HG03558 (cell line): ENCODE measurements at regions not wholly inside any gene's neighbourhood (a gene's known extent, or its start where the extent isn't known, plus 50 kb on each side); places are given as distances from the start of the nearest gene placed in this dataset.

Experiments used
- ATAC-seq: cut with Tn5 transposase; IDR thresholded peaks from one replicate; pipeline ENCODE4 v1.9.1; 2021; ENCODE audit warnings: moderate number of reproducible peaks; ENCODE audit not compliant: unreplicated experiment; ENCODE audit errors: extremely low read depth

DNA sequence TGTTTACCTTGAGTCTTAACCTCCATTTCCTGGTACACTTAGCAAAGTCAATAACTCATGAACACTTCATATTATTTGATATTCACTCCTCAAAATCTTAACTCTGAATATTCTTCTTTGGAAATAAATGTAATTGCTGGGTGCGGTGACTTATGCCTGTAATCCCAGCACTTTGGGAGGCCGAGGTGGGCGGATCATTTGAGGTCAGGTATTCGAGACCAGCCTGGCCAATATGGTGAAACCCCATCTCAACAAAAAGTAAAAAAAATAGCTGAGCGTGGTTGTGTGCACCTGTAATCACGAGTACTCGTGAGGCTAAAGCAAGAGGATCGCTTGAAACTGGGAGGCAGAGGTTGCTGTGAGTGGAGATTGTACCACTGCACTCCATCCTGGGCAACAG is 201.3 kb upstream of the DSEL start:
- no peak for ATAC-seq

DNA sequence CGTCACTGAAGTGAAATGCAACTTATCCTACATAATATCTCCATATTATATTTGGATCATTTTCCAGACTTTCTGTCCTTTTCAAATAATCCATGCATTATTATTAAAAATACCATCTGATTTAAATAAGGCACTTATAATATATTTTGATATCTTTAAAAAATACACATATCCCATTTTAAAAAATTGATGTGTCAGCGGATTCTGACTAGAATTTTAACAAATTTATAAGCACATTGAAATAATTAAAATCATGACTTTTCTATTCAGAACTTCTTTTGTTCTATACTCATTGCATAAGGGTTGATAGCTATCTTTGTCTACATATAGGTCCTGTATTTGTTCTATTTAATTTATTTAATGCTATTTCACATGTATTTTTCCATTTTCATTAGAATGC is 199.0 kb upstream of the DSEL start:
- no peak for ATAC-seq

DNA sequence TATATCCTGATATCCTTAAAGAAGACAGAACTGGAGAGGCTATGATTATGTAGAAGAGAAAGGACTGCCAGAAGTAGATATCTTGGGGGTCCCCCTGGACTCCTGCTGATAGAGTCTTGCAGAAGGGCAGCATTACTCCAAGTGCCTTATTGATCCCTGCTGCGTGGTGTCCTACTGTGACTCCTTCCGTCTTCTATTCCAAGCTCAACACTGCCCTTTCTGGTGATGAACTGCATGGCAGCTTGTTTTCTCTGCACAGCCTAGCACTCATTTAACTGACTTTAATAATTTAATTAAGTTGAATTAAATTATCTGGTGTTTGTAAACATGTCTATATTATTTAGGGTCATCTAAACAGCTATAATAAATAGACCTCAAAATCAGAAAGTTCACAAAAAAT is 194.1 kb upstream of the DSEL start:
- ATAC-seq: no peak

DNA sequence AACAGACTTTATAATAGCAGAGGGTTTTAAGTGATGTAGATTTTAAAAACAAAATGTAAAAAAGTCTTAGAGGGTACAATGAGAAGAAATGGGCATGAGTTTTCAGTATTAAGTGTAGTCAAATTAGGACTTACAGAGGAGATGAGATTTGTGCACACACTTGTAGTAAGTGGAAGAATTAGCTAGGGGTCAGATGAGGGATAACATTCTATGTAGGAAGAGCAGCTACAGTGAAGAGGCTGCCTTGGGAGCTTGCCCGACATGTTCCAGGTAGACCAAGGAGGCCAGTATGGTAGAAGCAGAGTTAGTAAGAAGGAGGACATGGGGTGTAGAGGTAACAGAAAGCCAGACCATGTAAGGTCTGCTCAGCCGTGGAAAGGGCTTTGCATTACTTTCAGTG is 189.2 kb upstream of the DSEL start:
- ATAC-seq: no peak

DNA sequence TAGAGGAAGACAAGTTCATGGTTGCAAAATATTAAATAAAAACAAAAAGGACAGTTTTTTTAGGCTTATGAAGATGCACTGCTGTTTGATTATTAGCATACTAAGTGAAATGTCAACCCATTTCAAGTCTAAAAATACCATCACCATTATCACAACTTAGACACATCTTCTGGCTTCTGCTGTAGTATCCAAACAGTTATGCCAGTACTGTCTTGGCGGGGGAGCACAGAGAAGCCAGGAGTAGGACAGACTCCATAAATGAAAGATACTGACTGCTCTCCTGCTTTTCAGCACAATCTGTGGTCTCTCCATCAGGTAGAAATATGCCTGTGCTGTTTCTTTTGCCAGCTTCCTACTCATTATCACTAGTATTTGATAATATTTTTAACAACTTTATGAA is 179.2 kb upstream of the DSEL start:
- ATAC-seq: no peak

DNA sequence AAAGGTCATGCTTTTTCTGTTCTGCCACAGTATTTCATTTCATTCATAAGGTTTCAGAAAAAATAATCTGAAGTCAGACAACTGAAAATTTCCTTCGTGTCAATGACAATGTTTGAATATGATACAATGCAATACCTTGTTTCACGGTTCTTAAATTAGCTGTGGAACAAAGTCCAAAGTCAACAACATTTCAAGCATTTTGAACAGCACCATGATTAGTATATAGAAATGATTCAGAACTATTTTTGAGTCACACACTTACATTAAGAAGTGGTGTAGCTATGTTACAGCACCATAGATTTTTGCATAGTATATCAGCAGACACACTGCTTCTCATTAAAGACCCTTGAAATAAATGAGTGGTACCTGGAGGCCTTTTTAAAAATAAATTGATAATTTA is 178.3 kb upstream of the DSEL start:
- ATAC-seq: no peak

DNA sequence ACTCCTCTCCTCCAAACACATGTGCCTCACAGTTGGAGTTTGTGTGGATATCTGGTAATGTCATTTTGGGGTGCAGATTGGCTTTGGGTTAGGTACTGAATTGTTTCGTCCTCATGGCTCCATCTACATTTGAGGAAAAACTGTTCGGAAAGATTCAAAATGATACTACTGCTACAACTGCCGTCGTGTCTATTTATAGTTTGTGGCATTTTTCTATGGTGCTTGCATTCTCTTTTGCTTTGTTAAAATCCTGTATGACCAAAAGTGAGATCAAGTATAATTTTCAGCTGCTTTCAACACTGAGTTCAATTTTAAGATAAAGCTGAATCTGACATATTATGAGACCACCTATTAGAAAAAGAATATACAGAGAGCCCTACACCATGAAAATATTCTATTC is 176.3 kb upstream of the DSEL start:
- ATAC-seq: no peak

DNA sequence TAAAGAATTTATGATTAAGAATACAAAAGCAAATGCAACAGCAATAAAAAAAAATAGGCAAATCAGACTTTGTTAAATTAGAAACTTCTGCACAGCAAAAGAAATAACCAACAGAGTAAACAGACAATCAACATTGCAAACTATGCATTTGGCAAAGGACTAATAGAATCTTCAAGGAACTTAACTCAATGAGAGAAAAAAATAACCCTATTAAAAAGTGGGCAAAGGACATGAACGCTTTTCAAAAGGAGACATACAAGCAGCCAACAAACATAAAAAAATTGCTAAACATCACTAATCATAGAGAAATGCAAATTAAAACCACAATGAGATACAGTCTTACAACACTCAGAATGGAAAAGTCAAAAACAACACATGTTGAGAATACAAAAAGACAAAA is 166.0 kb upstream of the DSEL start:
- ATAC-seq: no peak

DNA sequence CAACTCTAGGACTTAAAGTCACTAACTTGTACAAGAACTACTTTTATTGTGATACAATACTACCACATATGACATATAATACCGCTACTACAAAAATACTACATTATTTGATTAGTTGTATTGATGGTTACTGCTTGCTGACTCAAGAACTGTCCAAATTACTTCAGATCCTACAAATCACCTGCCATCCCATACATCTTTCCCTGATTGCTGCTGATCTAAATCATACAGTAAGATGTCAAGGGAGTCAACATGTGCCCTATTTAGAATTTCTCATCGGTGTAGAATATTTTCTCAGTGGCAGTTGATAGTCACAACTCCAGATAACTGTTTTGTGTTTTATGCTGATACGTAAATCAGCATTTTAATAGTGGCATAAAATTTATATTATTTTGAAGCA is 161.0 kb upstream of the DSEL start:
- no peak for ATAC-seq

DNA sequence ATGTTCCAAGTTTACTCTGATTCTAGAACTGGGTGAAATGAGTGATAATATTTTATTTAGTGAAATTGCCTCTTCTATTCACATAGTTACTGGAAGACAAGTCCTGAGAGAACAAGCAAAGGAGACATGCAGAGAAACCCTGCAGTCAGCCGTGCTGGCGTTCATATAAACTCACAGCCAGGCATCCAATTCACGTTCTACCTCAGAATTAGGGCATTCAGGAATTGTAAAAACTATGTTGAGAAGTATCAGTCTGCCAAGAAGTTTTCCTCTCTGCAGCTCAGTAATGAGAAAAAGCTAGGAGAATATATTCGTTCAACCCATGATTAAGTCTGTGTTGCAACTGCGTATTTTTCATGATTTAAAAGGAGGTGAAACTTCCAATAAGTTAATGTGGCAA is 156.2 kb upstream of the DSEL start:
- ATAC-seq: no peak

DNA sequence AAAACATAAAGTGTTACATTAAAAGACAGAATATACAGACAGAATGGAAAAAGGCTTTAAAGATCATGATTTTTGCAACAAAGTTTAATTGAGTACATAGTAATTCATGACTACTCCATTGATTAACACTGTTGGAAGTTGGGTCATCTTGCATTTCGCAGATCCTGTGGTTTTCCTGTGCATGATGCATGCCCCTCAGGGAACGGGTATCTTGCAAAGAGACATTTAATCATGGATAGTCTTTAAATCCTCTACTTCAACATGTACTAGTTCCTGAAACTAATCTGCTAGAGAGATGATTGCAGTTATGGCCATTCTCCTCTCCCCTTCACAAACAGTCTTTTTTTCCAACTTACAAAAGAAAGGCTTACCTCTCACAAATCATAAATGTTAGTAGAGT is 155.6 kb upstream of the DSEL start:
- no peak for ATAC-seq

DNA sequence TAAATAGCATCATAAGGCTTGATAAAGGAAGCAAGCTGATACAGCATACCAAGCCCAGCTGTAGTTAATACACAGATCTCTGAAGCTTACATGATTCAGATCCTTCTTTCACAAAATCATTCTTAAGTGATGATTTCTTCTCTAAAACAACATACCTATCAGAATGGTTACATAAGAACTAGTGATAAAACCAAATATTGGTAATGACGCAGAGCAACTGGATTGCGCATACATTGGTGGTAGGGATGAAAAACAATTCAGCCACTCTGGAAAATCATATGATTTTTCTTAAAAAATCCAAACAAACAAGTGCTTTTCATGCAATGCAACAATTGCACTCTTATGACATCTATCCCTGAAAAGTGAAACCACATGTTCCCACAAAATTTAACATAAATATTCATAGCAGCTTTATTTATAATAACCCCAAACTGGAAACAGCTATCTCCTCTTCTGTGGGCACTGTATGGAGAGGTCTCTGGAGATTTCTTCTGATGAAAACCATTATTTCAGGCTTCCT is 153.6 kb upstream of the DSEL start:
- ATAC-seq: no peak

DNA sequence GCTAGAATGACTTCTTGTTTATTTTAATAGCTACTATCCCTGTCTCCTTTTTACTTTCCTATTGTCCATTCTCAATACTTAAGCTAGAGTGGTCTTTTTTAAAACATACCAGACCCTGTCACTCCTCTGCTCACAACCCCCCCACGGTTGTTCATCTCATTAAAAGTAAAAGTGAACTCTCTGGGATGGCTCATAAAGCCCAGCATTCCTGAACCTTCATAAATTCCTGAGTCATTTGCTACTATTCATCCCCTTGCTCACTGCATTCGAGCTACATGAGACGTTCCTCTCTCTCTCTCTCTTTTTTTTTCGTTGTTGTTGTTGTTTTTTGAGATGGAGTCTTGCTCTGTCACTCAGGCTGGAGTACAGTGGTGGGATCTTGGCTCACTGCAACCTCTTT is 148.7 kb upstream of the DSEL start:
- ATAC-seq: no peak

DNA sequence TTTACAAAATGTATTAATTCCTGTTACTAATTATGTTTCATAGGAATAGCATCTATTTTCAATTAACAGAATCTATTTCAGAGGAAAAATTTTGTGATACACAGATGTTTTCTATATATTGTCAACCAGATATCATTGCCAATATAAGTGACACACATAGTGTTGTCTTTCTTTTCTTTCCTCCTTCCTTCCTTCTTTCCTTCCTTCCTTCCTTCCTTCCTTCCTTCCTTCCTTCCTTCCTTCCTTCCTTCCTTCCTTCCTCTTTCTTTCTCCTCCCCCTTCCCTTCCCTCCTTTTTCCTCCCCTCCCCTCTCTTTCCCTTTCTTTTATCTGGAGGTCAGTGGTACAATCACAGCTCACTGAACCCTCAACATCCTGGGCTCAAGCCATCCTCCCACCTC is 146.5 kb upstream of the DSEL start:
- ATAC-seq: no peak

DNA sequence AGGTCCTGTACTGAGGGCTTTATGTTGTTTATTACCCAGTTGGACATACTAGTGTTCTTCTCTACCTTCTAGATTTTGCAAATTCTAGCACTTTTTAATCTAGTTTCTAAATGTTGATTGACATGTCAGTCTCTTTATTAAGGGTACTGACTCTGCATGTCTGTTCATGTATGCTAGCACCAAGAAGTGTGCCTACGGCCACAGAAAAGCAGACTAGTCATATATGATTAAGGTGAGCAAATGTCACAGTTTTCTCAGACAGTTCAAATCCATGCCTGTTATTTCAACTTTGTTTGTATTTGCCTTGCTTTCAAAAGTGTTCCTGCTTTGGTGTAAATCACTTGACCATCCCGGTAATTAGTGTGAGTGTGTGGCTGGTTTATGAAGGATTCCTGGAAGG is 145.0 kb upstream of the DSEL start:
- ATAC-seq: no peak

DNA sequence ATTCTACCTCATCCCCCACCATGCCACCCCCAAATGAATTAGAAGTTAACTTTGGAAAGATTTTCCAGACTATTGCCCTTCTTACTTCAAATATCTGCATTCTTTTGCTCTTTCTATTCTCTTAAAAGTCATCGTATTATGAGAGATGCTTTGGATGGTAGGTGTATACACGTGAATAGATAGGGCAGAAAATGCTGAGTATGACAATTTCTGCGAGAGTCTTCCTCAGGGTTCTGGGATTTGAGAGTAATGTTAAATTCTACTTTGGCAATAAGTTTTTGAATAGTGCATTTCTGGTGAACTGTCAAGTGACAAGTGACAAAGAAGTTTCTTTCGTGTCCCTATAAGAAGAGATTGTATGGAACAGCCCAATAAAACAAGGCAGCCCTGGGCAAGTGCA is 137.6 kb upstream of the DSEL start:
- no peak for ATAC-seq

DNA sequence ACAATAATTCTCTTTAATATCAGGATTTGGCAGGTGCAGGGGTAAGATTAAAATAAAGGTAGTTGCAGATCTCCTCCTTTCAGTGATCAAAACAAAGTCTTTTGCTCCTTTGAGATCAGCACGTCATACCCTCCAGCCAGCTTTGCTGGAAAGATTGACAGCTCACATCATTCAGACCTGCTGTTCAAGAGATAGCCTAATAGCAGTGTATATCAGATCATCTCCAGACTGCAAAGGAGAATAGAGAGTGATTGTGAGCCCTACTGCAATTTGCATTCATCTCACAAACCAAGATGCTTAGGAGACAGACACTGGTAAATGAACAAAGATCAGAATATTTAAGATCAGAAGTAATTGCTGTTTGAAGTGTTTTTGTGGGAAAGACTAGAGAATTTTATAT is 135.8 kb upstream of the DSEL start:
- no peak for ATAC-seq

DNA sequence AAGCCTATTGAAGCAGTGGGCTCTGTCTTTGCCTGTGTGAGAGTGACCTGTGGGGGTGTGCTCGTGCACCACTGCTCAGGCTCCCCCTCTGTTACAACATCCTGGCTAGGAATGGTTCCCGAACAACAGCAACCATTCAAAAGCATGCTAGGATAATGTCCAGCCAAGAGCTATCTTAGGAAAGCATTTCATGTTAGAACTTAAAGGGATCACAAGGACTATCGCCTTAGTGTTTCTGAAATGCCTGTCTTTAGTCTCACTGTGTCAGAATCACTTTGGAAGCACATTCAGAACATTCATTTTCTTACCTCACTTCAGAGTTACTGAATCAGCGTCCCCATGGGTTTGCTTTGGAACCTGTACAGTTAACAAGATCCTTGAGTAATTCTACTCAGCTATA is 134.9 kb upstream of the DSEL start:
- no peak for ATAC-seq

DNA sequence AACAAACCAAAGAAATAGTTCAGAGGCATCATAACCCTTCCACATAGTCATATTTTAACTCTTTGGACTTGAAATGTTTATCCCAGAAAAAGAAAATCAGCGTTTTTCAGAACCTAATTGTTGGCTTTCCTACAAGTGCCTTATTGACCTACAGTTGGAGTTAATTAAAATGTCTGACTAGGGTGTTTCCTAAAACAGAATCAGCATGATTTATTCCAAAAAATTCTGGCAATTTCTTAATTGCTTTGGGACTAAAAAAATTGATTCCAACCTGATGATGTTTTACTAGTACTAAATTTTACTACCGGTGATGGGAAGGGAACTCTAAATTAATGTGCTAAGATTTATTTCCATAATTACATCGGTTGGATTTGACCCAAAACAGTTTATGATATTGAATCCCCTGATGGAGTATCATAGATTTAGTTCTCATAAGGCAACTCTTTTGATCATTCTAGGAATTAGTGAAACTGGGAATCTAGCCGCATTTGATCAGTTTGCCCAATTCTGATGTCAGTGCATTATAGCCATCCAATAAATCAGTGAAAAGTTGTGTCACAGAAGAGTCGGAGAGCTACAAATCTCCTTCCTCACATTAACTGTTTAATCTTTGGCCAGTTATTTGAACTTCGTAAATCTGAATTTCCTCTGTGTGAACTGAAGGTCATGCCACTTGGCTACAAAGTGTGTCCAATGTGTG is 134.3 kb upstream of the DSEL start:
- ATAC-seq: no peak

DNA sequence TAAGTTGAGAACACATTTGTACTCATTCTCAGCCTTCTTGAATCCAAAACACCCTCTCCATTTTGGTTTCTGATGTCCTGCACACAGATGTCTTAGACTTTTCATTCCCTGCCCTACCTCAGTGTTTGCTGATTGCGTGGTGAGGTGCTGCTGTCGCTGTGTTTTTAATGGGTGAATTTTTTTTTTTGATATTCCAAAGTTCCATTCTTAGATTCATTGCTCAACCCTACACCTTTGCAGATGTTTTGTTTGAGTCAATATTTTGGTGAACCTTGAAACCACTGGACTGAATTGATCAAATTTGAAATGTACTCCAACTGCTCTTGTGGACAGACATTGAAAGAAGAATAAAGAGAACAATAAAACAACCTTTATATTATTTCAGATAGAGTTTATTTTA is 130.4 kb upstream of the DSEL start:
- ATAC-seq: no peak

DNA sequence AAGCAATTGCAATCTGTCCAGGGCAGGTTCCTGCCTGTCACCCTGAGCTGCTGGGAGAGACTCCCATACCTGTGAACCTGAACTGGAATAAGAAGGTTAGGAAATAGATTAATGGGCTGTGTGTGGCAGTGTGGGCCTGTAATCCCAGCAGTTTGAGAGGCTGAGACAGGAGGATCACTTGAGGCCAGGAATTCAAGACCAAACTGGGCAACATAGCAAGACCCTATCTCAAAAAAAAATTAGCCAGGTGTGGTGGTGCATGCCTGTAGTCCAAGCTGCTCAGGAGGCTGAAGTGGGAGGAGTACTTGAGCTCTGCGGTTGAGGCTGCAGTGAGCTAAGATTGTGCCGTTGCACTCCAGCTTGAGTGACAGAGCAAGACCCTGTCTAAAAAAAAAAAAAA is 127.7 kb upstream of the DSEL start:
- no peak for ATAC-seq

DNA sequence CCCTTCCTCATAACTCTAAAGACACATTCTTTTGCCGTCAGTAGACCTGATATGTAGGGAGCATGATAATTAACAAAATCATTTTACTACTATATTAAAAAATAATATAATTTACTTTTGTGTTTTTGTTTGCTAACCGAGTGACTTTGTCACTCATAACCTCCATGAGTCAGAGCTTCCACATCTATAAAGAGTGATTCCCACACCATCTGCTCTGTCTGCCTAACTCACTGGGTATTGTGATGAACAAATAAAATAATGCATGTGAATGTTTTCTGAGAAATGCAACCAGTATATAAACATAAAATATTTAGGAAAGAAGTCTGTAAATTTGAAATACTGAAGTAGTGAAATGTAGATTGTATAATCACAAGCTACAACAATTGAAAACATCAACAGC is 123.4 kb upstream of the DSEL start:
- no peak for ATAC-seq
